GM19193 (cell line): ENCODE measurements at regions not wholly inside any gene's neighbourhood (a gene's known extent, or its start where the extent isn't known, plus 50 kb on each side); places are given as distances from the start of the nearest gene placed in this dataset.

Experiments used
- POLR2A ChIP-seq: IDR thresholded peaks from 4 replicates; pipeline ENCODE4 v1.6.1; 2011; ENCODE audit not compliant: insufficient read depth, insufficient read length; ENCODE audit errors: extremely low read depth

- no peak for TF ChIP-seq POLR2A
Measured at GRCh38 chr15:26182441-26182840, 319.3 kb upstream of the ATP10A start.

DNA sequence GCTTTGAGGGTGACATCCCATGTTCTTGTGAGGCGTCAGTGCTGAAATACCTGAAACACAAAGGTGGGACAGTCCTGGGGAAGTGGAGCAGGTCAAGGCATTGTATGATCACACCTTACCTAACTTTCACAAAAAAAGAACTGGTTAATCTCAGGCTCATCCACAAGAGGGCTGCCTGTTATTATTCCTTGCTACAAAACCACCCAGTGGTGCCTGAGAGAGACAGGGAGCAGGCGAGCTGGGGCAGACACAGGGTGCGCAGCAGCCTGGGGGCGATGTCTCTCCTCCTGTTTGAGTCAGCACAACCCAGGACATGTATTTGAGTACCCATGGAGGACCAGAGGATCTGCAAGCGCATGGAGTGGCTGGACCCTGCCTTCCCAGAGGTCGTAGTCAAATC is 316.8 kb upstream of the ATP10A start:
- no peak for TF ChIP-seq POLR2A

GRCh38 chr15:26178640-26179220 is 315.6 kb upstream of the ATP10A start:
- no peak for TF ChIP-seq POLR2A

- no peak for TF ChIP-seq POLR2A
Measured at GRCh38 chr15:26177816-26178215, 314.7 kb upstream of the ATP10A start.

GRCh38 chr15:26176831-26177230 is 313.7 kb upstream of the ATP10A start:
- no peak for TF ChIP-seq POLR2A

GRCh38 chr15:26171266-26171665 is 308.1 kb upstream of the ATP10A start:
- no peak for TF ChIP-seq POLR2A

- TF ChIP-seq POLR2A, result no peak
Measured at GRCh38 chr15:26166429-26166828, 303.3 kb upstream of the ATP10A start.

GRCh38 chr15:26165546-26165945 is 302.4 kb upstream of the ATP10A start:
- no peak for TF ChIP-seq POLR2A

DNA sequence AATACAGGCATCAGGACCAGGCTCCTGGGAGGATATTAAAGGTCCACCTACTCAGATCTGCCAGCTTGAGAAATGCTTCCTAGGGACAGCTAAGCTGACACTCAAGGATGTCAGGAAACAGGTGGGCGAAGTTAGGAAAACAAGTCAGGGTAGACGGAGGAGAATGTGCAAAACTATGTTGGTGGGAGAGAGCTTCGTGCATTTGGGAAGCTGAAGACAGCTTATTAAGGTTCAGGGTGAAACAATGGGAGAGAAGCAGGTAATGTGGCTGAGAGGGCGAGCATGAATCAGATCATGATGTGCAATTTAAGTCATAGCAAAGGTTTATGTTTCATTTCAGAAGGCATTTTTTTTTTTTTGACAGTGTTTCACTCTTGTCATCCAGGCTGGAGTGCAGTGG is 297.2 kb upstream of the ATP10A start:
- no peak for TF ChIP-seq POLR2A

GRCh38 chr15:26158176-26158575 is 295.0 kb upstream of the ATP10A start:
- no peak for TF ChIP-seq POLR2A

DNA sequence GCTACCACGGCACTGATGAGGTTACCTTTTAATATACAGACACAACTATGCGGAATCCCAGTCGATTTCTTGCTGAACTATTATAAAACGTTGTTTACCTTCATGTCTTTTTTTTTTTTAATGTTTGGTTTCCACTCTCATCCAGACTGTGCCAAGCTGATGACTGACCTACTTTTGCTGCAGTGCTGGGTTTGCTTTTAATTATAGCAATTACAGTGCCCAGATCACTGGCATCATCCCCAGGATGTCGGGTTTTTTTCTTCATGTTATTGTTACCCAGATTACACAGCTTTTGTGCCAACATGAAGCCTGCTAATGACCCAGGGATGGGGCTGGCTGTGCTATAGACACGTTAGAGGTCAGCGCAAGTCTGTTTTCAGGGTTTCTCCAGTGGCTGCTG is 294.0 kb upstream of the ATP10A start:
- no peak for TF ChIP-seq POLR2A

DNA sequence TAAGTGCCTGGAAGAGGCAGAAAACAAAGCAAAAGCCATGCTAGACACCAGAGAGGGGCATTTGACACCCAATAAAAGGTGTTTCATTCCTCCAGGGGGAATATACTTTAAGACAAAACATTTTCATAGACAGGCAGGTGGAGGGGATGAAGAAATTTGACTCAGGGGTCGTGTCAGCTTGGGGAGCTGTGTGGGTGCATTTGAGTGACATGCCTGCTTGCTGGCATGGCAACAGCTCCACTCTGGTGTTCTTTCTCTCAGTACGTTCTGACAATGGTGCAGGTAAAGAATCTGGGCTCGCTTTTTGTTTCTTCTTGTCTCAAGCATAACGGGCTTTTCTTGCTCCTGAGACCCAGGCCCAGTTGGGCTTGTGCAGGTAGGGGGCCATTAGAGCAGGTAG is 292.9 kb upstream of the ATP10A start:
- no peak for TF ChIP-seq POLR2A

- TF ChIP-seq POLR2A, result no peak
Measured at GRCh38 chr15:26148156-26148860, 285.2 kb upstream of the ATP10A start.

- TF ChIP-seq POLR2A, result no peak
Measured at GRCh38 chr15:26146202-26146601, 283.1 kb upstream of the ATP10A start.

DNA sequence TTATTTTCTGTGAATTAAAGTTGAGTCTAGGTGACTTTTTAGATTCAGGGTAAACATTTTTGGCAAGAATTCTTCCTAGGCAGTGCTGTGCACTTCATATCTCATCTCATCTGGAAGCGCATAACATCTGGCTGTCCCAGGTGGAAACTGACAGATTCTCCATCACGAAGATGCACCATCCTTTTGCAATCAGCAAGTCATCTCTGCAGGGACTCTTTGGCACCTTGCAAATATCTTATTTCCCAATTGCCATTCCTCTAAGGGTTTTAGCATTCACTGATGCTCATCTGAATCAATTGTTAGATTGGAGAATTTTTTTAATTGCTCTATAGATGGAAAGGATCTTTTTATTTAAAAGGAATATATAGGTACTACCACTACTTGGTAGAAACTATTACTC is 282.7 kb upstream of the ATP10A start:
- no peak for TF ChIP-seq POLR2A

DNA sequence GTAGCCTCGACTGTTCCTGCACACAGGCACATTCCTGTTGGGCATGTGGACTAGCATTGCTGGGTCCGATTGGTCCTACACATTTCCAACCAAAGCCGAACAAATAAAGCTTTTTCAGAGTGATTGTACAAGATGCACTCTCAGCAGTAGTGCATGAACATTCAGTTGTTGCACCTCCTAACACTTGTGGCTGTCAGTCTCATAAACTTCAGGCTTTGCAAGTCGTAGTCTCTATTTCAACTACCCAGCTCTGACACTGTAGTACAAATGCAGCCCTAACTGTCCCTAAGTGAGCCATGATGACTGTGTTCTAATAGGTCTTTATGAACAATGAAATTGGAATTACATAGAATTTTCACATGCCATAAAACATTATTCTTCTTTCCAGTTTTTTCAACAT is 281.7 kb upstream of the ATP10A start:
- TF ChIP-seq POLR2A, result no peak

DNA sequence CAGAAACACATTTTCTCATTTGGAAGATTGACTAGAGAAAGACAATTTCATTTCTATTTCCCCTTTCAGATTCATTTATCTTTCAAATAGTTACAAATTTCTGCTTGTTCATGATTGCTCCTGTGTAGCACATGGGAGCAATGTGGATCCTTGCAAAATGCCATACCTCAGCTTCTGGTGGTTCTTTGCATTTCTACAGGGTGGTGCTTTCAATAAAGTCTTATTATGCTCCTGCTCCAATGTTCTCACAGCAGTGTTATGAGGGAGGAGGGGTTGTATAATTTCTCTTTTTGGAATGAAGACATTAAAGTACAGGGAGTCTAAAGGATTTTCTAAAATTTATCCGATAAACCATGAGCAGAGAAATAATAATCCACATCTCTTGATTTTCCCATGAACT is 280.1 kb upstream of the ATP10A start:
- TF ChIP-seq POLR2A, result no peak

- TF ChIP-seq POLR2A, result no peak
Measured at GRCh38 chr15:26134812-26135211, 271.7 kb upstream of the ATP10A start.

DNA sequence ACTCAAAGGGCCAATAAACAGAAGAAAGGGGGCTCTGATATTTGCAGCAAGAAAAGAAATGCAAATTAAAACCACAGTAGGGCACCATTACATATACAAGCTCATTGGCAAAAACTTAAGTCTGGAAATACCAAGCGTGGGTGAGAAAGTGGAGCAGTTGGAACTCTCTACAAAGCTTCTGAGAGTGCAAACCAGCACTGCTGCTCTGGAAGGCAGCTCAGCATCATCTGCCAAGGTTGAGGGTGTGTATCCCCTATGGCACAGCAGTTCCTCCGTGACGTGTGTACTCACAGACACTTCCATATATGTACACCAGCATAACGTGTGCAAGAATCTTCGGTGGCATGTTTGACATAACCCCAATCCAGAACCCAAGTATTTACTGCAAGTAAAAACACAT is 271.0 kb upstream of the ATP10A start:
- TF ChIP-seq POLR2A, result no peak
